Tibial nerve (tissue), 4 donors: ENCODE measurements at regions not wholly inside any gene's neighbourhood (a gene's known extent, or its start where the extent isn't known, plus 50 kb on each side); places are given as distances from the start of the nearest gene placed in this dataset.

Source experiments
- EP300 ChIP-seq, 2 donors: sonication (generic); formaldehyde crosslinking; IDR thresholded peaks; one replicate each; pipeline ENCODE4 v1.6.1; 2017; ENCODE audit warnings: antibody characterized with exemption in 2 of 2, mild to moderate bottlenecking in 1 of 2
- TF ChIP-seq, protein P1 (sequence below), 5 experiments: fragments of 200-600 bp in 3 of 5; fragments of 450-650 bp in 2 of 5; sonication (generic) in 3 of 5; IDR thresholded peaks; one replicate each; pipeline ENCODE4 v1.5.1; 2016 to 2019; ENCODE audit warnings: antibody characterized with exemption in 5 of 5, mild to moderate bottlenecking in 3 of 5, moderate library complexity in 2 of 5

GRCh38 chr5:63124266-63124665 is 545.6 kb downstream of the LRRC70 start:
- TF ChIP-seq, protein P1, sequence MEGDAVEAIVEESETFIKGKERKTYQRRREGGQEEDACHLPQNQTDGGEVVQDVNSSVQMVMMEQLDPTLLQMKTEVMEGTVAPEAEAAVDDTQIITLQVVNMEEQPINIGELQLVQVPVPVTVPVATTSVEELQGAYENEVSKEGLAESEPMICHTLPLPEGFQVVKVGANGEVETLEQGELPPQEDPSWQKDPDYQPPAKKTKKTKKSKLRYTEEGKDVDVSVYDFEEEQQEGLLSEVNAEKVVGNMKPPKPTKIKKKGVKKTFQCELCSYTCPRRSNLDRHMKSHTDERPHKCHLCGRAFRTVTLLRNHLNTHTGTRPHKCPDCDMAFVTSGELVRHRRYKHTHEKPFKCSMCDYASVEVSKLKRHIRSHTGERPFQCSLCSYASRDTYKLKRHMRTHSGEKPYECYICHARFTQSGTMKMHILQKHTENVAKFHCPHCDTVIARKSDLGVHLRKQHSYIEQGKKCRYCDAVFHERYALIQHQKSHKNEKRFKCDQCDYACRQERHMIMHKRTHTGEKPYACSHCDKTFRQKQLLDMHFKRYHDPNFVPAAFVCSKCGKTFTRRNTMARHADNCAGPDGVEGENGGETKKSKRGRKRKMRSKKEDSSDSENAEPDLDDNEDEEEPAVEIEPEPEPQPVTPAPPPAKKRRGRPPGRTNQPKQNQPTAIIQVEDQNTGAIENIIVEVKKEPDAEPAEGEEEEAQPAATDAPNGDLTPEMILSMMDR (IDR thresholded peaks at IDR 0.05): no peak
- no peak for TF ChIP-seq EP300 (IDR thresholded peaks at IDR 0.05)
